NCI-H1930 (cell line): ENCODE measurements at regions not wholly inside any gene's neighbourhood (a gene's known extent, or its start where the extent isn't known, plus 50 kb on each side); places are given as distances from the start of the nearest gene placed in this dataset.

ENCODE experiments used
- DNase-seq, 2 experiments: peaks; one replicate each; lab custom pipeline; 2025; lab: John Stamatoyannopoulos, UW

GRCh38 chr7:155921086-155921803 lies 109.0 kb upstream of the SHH start:
- DNase-seq, result no peak

- no peak for DNase-seq
Observed at GRCh38 chr7:155920068-155920461, 107.8 kb upstream of the SHH start.

- DNase-seq, result no peak
Observed at GRCh38 chr7:155919391-155920067, 107.3 kb upstream of the SHH start.

GRCh38 chr7:155918720-155919390 lies 106.6 kb upstream of the SHH start:
- no peak for DNase-seq

- DNase-seq, result no peak
Observed at GRCh38 chr7:155917836-155918430, 105.7 kb upstream of the SHH start.

GRCh38 chr7:155916926-155917655 lies 104.8 kb upstream of the SHH start:
- no peak for DNase-seq

- no peak for DNase-seq
Observed at GRCh38 chr7:155914341-155914740, 102.1 kb upstream of the SHH start.

- DNase-seq, result no peak
Observed at GRCh38 chr7:155913719-155914118, 101.5 kb upstream of the SHH start.

- no peak for DNase-seq
Observed at GRCh38 chr7:155913291-155913690, 101.0 kb upstream of the SHH start.

- no peak for DNase-seq
Observed at GRCh38 chr7:155911471-155912105, 99.3 kb upstream of the SHH start.

GRCh38 chr7:155908385-155908784 lies 96.1 kb upstream of the SHH start:
- no peak for DNase-seq

GRCh38 chr7:155907450-155908200 lies 95.4 kb upstream of the SHH start:
- DNase-seq, result no peak

- DNase-seq, result no peak
Observed at GRCh38 chr7:155901176-155901575, 88.9 kb upstream of the SHH start.

- DNase-seq, result no peak
Observed at GRCh38 chr7:155899596-155899995, 87.3 kb upstream of the SHH start.

GRCh38 chr7:155897758-155898386 lies 85.6 kb upstream of the SHH start:
- DNase-seq, result no peak

GRCh38 chr7:155896531-155897263 lies 84.4 kb upstream of the SHH start:
- DNase-seq, result no peak

- DNase-seq, result no peak
Observed at GRCh38 chr7:155893664-155894063, 81.4 kb upstream of the SHH start.

- DNase-seq, result no peak
Observed at GRCh38 chr7:155893176-155893575, 80.9 kb upstream of the SHH start.

GRCh38 chr7:155889636-155890511 lies 77.6 kb upstream of the SHH start:
- DNase-seq, result no peak
